GM23338 (cell line): ENCODE measurements at regions not wholly inside any gene's neighbourhood (a gene's known extent, or its start where the extent isn't known, plus 50 kb on each side); places are given as distances from the start of the nearest gene placed in this dataset.

Source experiments
- ATAC-seq: fragments of 200-7000 bp; cut with Tn5 transposase; 3 replicates; pipeline ENCODE4 v1.9.1; 2020
- DNase-seq: peaks from one replicate; pipeline ENCODE4 v3.0.0-alpha.2; 2015; ENCODE audit warnings: low spot score
- H2AFZ ChIP-seq: fragments of 200-600 bp; sonication (generic); 2 replicates; pipeline ENCODE4 v1.8.0; 2016; ENCODE audit warnings: antibody characterized with exemption, mild to moderate bottlenecking, moderate library complexity
- H3F3A ChIP-seq: fragments of 200-600 bp; sonication (generic); replicated peaks from 2 replicates; pipeline ENCODE4 v1.8.0; 2017; ENCODE audit warnings: antibody characterized with exemption, mixed run types, low read depth
- H3K27ac ChIP-seq: fragments of 200-600 bp; sonication (generic); 2 replicates; pipeline ENCODE4 v1.6.1; 2016; ENCODE audit warnings: low read depth
- H3K27me3 ChIP-seq: fragments of 200-600 bp; sonication (generic); 2 replicates; pipeline ENCODE4 v1.8.0; 2016; ENCODE audit warnings: mild to moderate bottlenecking, mixed run types, moderate library complexity; ENCODE audit not compliant: insufficient read depth
- H3K36me3 ChIP-seq: fragments of 200-600 bp; sonication (generic); 2 replicates; pipeline ENCODE4 v1.8.0; 2016; ENCODE audit warnings: mild to moderate bottlenecking; ENCODE audit not compliant: insufficient read depth
- H3K4me1 ChIP-seq: fragments of 200-600 bp; sonication (generic); 2 replicates; pipeline ENCODE4 v1.8.0; 2016; ENCODE audit warnings: mild to moderate bottlenecking, moderate library complexity; ENCODE audit not compliant: insufficient read depth
- H3K4me2 ChIP-seq: fragments of 200-600 bp; sonication (generic); 2 replicates; pipeline ENCODE4 v1.7.1; 2017; ENCODE audit warnings: mixed run types
- H3K4me3 ChIP-seq: fragments of 200-600 bp; sonication (generic); 2 replicates; pipeline ENCODE4 v1.6.1; 2016; ENCODE audit warnings: mixed run types
- H3K79me2 ChIP-seq: fragments of 200-600 bp; sonication (generic); replicated peaks from 2 replicates; pipeline ENCODE4 v1.8.0; 2017; ENCODE audit warnings: mild to moderate bottlenecking; ENCODE audit not compliant: insufficient read depth
- H3K9me2 ChIP-seq: fragments of 200-600 bp; sonication (generic); 2 replicates; pipeline ENCODE4 v1.8.0; 2017; ENCODE audit not compliant: insufficient read depth
- H4K20me1 ChIP-seq: fragments of 200-600 bp; sonication (generic); replicated peaks from 2 replicates; pipeline ENCODE4 v1.8.0; 2017; ENCODE audit warnings: mild to moderate bottlenecking; ENCODE audit not compliant: insufficient read depth
- H3K27ac Mint-ChIP-seq: 2 replicates; pipeline ENCODE4 v1.8.0; 2020; ENCODE audit warnings: inconsistent platforms, mild to moderate bottlenecking, moderate library complexity, mixed read lengths
- H3K27me3 Mint-ChIP-seq: 3 replicates; pipeline ENCODE4 v1.8.0; 2022; ENCODE audit warnings: low read depth, mild to moderate bottlenecking, moderate library complexity, mixed read lengths, inconsistent platforms; ENCODE audit not compliant: insufficient read depth, poor library complexity
- H3K36me3 Mint-ChIP-seq: 3 replicates; pipeline ENCODE4 v1.8.0; 2021; ENCODE audit warnings: low read depth, mild to moderate bottlenecking, inconsistent platforms, moderate library complexity, mixed read lengths
- H3K4me1 Mint-ChIP-seq: 3 replicates; pipeline ENCODE4 v1.8.0; 2020; ENCODE audit warnings: mild to moderate bottlenecking, inconsistent platforms, mixed read lengths
- H3K4me3 Mint-ChIP-seq: 3 replicates; pipeline ENCODE4 v1.8.0; 2021; ENCODE audit warnings: moderate library complexity, mild to moderate bottlenecking, inconsistent platforms, mixed read lengths
- H3K9me3 Mint-ChIP-seq: 3 replicates; pipeline ENCODE4 v1.8.0; 2020; ENCODE audit warnings: moderate library complexity, mild to moderate bottlenecking, inconsistent platforms, mixed read lengths
- CTCF ChIP-seq, 2 experiments: fragments of 200-600 bp in 1 of 2; sonication (generic) in 1 of 2; conservative IDR thresholded peaks; 2 replicates each; pipeline versions ENCODE4 v1.5.1 to v1.6.1; 2016 to 2017; ENCODE audit warnings: antibody characterized with exemption in 2 of 2, low read depth in 2 of 2, mild to moderate bottlenecking in 2 of 2, moderate library complexity in 1 of 2
- EZH2 ChIP-seq: fragments of 200-600 bp; sonication (generic); IDR thresholded peaks from one replicate; pipeline ENCODE4 v1.8.0; 2017; ENCODE audit warnings: antibody characterized with exemption, mild to moderate bottlenecking, low read depth; ENCODE audit not compliant: unreplicated experiment
- EZH2phosphoT487 ChIP-seq: fragments of 200-600 bp; sonication (generic); IDR thresholded peaks from one replicate; pipeline ENCODE4 v1.8.1; 2018; ENCODE audit warnings: antibody characterized with exemption; ENCODE audit not compliant: unreplicated experiment
- JUNB ChIP-seq: IDR thresholded peaks from one replicate; pipeline ENCODE4 v1.6.1; 2016; ENCODE audit warnings: antibody characterized with exemption; ENCODE audit not compliant: unreplicated experiment
- NANOG ChIP-seq: IDR thresholded peaks from 2 replicates; pipeline ENCODE4 v1.6.1; 2016; ENCODE audit warnings: antibody characterized with exemption, borderline replicate concordance
- POLR2AphosphoS5 ChIP-seq: IDR thresholded peaks from 2 replicates; pipeline ENCODE4 v1.6.1; 2016; ENCODE audit warnings: antibody characterized with exemption, low read depth
- STAT1 ChIP-seq: IDR thresholded peaks from one replicate; pipeline ENCODE4 v1.6.1; 2016; ENCODE audit warnings: antibody characterized with exemption; ENCODE audit not compliant: unreplicated experiment
- ZNF114 ChIP-seq: fragments of 250-450 bp; sonication (Bioruptor Pico); IDR thresholded peaks from 2 replicates; pipeline ENCODE4 v1.5.0; 2020; ENCODE audit warnings: mild to moderate bottlenecking, moderate library complexity
- ZNF331 ChIP-seq: fragments of 250-450 bp; sonication (Bioruptor Pico); IDR thresholded peaks from 2 replicates; pipeline ENCODE4 v1.5.0; 2020; ENCODE audit warnings: low read depth, mild to moderate bottlenecking, moderate library complexity
- ZNF462 ChIP-seq: fragments of 250-450 bp; sonication (Bioruptor Pico); IDR thresholded peaks from 2 replicates; pipeline ENCODE4 v1.5.0; 2020; ENCODE audit warnings: mild to moderate bottlenecking, moderate library complexity
- TF ChIP-seq, protein P1 (sequence below): IDR thresholded peaks from 2 replicates; pipeline ENCODE4 v1.6.1; 2016; ENCODE audit warnings: antibody characterized with exemption

DNA sequence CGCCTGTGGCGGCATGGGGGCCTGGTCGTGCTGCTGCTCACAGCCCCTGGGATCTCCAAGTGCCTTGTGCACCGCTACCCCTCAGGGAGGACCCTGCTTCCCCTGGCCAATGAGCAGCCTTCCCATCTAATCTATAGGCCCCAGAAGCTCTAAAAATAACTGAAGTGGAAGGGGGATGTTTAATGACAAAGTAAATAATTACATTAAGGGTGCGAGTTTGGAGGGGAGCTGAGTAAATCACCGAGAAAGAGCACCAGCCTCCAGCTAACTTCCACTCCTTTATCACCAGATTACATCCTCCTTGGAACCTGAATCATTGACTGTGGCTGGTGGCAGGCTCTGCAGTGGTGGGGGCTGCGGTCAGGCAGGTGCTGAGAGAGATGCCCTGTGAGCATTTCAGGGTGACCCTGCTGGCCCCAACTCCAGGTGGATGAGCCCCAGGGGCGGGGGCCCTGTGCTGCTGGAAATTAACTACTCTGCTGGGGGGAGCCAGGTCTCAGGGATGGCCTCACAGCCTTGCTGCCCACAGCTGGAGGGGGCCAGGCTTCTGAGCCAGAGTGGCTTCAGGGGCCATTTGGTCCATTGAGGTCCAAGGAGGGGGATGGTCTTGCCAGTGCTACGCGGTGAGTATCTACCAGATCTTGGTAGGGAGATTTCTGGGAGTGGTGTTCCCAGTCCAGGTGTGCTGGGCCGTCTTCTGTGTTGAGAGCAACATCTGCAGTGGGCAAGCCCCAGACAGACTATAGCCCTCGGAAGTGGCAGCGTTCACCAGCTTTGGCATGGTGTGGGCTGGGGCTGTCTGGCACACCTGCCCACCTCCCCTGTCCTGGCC is 74.2 kb downstream of the GLI2 start (continued):
- no peak for TF ChIP-seq STAT1
- no peak for TF ChIP-seq ZNF331
- TF ChIP-seq CTCF (conservative IDR thresholded peaks at IDR 0.05; ENCODE audit: low read depth in 2 of 2), result no peak
- no peak for TF ChIP-seq ZNF114 (CRISPR knock-in tag)
- TF ChIP-seq, protein P1, sequence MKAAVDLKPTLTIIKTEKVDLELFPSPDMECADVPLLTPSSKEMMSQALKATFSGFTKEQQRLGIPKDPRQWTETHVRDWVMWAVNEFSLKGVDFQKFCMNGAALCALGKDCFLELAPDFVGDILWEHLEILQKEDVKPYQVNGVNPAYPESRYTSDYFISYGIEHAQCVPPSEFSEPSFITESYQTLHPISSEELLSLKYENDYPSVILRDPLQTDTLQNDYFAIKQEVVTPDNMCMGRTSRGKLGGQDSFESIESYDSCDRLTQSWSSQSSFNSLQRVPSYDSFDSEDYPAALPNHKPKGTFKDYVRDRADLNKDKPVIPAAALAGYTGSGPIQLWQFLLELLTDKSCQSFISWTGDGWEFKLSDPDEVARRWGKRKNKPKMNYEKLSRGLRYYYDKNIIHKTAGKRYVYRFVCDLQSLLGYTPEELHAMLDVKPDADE, result no peak
- no peak for TF ChIP-seq EZH2

DNA sequence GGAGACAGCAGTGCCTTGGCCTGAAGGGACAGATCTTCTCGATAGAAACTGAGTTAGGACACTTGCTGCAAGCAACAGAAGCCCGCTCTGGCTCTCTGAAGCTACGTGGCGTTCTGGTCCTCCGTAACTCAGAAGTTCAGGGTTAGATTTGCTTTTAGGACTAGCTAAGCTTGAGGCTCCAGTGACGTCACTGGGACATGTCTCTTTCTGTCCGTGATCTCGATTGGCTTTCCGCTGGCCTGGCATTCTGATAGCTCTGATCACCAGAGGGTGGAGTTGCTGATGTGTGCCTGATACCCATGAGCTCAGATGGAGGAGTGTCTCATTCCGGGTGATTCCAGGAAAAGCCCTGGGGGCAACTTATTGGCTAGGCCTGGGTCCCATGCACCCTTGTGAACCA is 75.0 kb downstream of the GLI2 start:
- ATAC-seq (no peak), DNase-seq (no peak)
- H2AFZ ChIP-seq, result no peak overlapping the region
- H3K4me3 Mint-ChIP-seq, result no peak overlapping the region
- H3K4me1 Mint-ChIP-seq, result peaks cover 24% of the 10 kb centered on the region
- no peak overlapping the region for H3K4me2 ChIP-seq
- peaks cover 13% of the 10 kb centered on the region for H3K36me3 Mint-ChIP-seq
- peak overlapping the region; percentile 2; the same call in 1 of the 2 replicates for H3K27ac Mint-ChIP-seq
- H3K27me3 ChIP-seq, result no peaks in the 10 kb centered on the region
- H3K9me3 Mint-ChIP-seq, result no peaks in the 10 kb centered on the region
- H3K9me2 ChIP-seq, result no peaks in the 10 kb centered on the region
- H3K4me1 ChIP-seq, result peaks cover 9% of the 10 kb centered on the region
- H3K79me2 ChIP-seq, result peaks cover 49% of the 10 kb centered on the region
- H3F3A ChIP-seq, result no peaks in the 10 kb centered on the region
- H3K4me3 ChIP-seq, result no peak overlapping the region
- H3K27me3 Mint-ChIP-seq, result peaks cover 25% of the 10 kb centered on the region
- peaks cover 21% of the 10 kb centered on the region for H4K20me1 ChIP-seq
- no peak overlapping the region; the same call in 1 of the 2 replicates for H3K27ac ChIP-seq
- H3K36me3 ChIP-seq, result no peaks in the 10 kb centered on the region
- TF ChIP-seq CTCF (conservative IDR thresholded peaks at IDR 0.05; ENCODE audit: low read depth in 2 of 2) (no peak), JUNB (no peak), ZNF114 (CRISPR knock-in tag) (no peak), EZH2phosphoT487 (no peak), ZNF462 (CRISPR knock-in tag) (no peak), NANOG (no peak), ZNF331 (no peak), STAT1 (no peak), POLR2AphosphoS5 (no peak), EZH2 (no peak)
- TF ChIP-seq, protein P1, result no peak
